ENCODE measurements at regions not wholly inside any gene's neighbourhood (a gene's known extent, or its start where the extent isn't known, plus 50 kb on each side); places are given as distances from the start of the nearest gene placed in this dataset.

DNA sequence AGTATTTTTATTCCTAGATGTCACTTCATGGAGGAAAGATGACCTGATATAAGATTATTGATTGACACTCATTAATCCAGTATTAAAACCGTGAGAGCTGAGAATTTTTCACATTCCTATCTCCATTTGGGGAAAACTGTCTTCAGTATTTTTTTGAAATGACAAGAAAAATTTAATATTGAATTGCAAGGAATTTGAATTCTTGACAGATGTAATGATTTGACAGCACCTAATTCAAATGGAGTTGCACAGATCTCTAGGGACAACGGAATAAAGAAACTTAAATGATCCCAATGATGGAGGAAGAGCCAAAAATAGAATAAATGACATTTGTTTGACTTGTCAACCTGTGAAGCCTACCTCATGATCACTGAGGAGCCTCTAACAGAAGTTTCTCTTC lies 1591.4 kb downstream of the HACE1 start:
- FAIRE-seq (no peak), DNase-seq (no peak)
- Histone ChIP-seq H3K36me3 (ENCODE audit: control insufficient read depth in 2 of 3, insufficient read depth in 3 of 3, low read length in 3 of 3) (no peaks in the 10 kb centered on the region), H3K27ac (ENCODE audit: low read depth in 2 of 2, low read length in 2 of 2) (no peak overlapping the region), H3K4me3 (ENCODE audit: low read length in 3 of 3) (no peak overlapping the region), H3K9me3 (ENCODE audit: control insufficient read depth in 2 of 3, insufficient read depth in 1 of 3, low read length in 3 of 3) (no peaks in the 10 kb centered on the region), H3K27me3 (ENCODE audit: control insufficient read depth, insufficient read depth, low read length) (no peaks in the 10 kb centered on the region), H3K4me1 (ENCODE audit: control insufficient read depth in 2 of 3, insufficient read depth in 2 of 3, low read depth in 1 of 3, low read length in 3 of 3) (no peaks in the 10 kb centered on the region), H3K9ac (ENCODE audit: low read length in 3 of 3) (no peak overlapping the region)
- intact Hi-C loops (cut with DNase I) = no loop called here
- no peak for TF ChIP-seq CTCF (IDR thresholded peaks at IDR 0.05; ENCODE audit: borderline replicate concordance, extremely low read depth, insufficient read depth)

DNA sequence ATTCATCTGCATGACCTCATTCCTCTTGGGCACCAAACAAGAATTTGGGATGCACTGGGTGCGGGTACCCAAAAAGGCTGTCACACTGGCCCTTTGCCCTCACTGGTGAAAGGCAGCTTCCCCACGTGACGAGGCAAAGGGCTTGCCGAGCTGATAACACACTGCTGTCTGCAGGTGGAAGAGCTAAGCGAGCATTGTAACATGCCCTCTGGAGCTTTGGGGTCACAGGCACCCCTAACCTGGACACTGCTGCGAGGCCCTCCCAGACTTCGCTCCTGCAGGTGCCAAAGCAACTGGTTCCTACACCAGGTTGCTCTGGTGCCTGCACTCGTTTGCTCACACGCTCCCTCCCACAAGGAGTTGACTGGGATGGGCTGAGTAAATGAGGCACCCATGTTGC lies 1595.7 kb downstream of the HACE1 start:
- H3K27me3 ChIP-seq (ENCODE audit: control insufficient read depth, insufficient read depth, low read length) = no peaks in the 10 kb centered on the region
- no peaks in the 10 kb centered on the region for H3K4me1 ChIP-seq (ENCODE audit: control insufficient read depth in 2 of 3, insufficient read depth in 2 of 3, low read depth in 1 of 3, low read length in 3 of 3)
- no peak for TF ChIP-seq CTCF (IDR thresholded peaks at IDR 0.05; ENCODE audit: borderline replicate concordance, extremely low read depth, insufficient read depth)
- DNase-seq (no peak), FAIRE-seq (no peak)
- H3K27ac ChIP-seq (ENCODE audit: low read depth in 2 of 2, low read length in 2 of 2) = no peak overlapping the region
- no peaks in the 10 kb centered on the region for H3K9me3 ChIP-seq (ENCODE audit: control insufficient read depth in 2 of 3, insufficient read depth in 1 of 3, low read length in 3 of 3)
- H3K9ac ChIP-seq (ENCODE audit: low read length in 3 of 3) = no peak overlapping the region
- no peak overlapping the region for H3K4me3 ChIP-seq (ENCODE audit: low read length in 3 of 3)
- H3K36me3 ChIP-seq (ENCODE audit: control insufficient read depth in 2 of 3, insufficient read depth in 3 of 3, low read length in 3 of 3) = no peaks in the 10 kb centered on the region
- intact Hi-C loops (cut with DNase I) = no loop called here

- no peak for TF ChIP-seq CTCF (IDR thresholded peaks at IDR 0.05; ENCODE audit: borderline replicate concordance, extremely low read depth, insufficient read depth)
- FAIRE-seq = no peak
- Histone ChIP-seq H3K9ac (ENCODE audit: low read length in 3 of 3) (no peak overlapping the region), H3K4me3 (ENCODE audit: low read length in 3 of 3) (no peak overlapping the region), H3K36me3 (ENCODE audit: control insufficient read depth in 2 of 3, insufficient read depth in 3 of 3, low read length in 3 of 3) (no peaks in the 10 kb centered on the region), H3K9me3 (ENCODE audit: control insufficient read depth in 2 of 3, insufficient read depth in 1 of 3, low read length in 3 of 3) (no peaks in the 10 kb centered on the region), H3K27ac (ENCODE audit: low read depth in 2 of 2, low read length in 2 of 2) (no peak overlapping the region), H3K4me1 (ENCODE audit: control insufficient read depth in 2 of 3, insufficient read depth in 2 of 3, low read depth in 1 of 3, low read length in 3 of 3) (no peaks in the 10 kb centered on the region), H3K27me3 (ENCODE audit: control insufficient read depth, insufficient read depth, low read length) (no peaks in the 10 kb centered on the region)
- intact Hi-C loops (cut with DNase I) = no loop called here
- DNase-seq = no peak
These were observed 1604.6 kb downstream of the HACE1 start for GRCh38 chr6:103255132-103255531.

DNA sequence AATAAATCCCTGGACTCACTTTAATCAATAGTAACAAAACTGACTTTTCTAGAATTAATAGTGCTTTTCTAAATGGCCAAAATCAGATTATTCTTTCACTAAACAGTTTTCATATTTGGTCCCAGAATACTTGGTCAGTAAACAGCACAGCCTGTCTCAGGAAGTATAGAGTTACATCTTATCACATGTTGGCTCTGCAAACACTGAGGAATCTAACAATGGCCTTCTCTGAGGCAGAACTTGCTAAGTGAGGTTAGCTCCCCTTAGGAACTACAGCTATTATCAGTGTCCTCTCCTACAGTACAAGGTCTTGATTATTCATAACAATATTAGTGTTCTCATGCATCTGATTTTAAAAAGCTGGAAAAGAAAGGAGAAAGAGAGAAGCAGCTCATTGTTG lies 1622.8 kb downstream of the HACE1 start:
- H3K27ac ChIP-seq (ENCODE audit: low read depth in 2 of 2, low read length in 2 of 2) = no peak overlapping the region
- no peak for FAIRE-seq
- H3K27me3 ChIP-seq (ENCODE audit: control insufficient read depth, insufficient read depth, low read length) = no peaks in the 10 kb centered on the region
- H3K36me3 ChIP-seq (ENCODE audit: control insufficient read depth in 2 of 3, insufficient read depth in 3 of 3, low read length in 3 of 3) = no peaks in the 10 kb centered on the region
- intact Hi-C loops (cut with DNase I) = no loop called here
- no peak for TF ChIP-seq CTCF (IDR thresholded peaks at IDR 0.05; ENCODE audit: borderline replicate concordance, extremely low read depth, insufficient read depth)
- DNase-seq = peak in 1 of 5 donors; percentile 1
- H3K4me3 ChIP-seq (ENCODE audit: low read length in 3 of 3) = no peak overlapping the region
- no peaks in the 10 kb centered on the region for H3K4me1 ChIP-seq (ENCODE audit: control insufficient read depth in 2 of 3, insufficient read depth in 2 of 3, low read depth in 1 of 3, low read length in 3 of 3)
- H3K9me3 ChIP-seq (ENCODE audit: control insufficient read depth in 2 of 3, insufficient read depth in 1 of 3, low read length in 3 of 3) = no peaks in the 10 kb centered on the region
- no peak overlapping the region for H3K9ac ChIP-seq (ENCODE audit: low read length in 3 of 3)
